Prostate gland (tissue), 2 donors: ENCODE measurements at regions not wholly inside any gene's neighbourhood (a gene's known extent, or its start where the extent isn't known, plus 50 kb on each side); places are given as distances from the start of the nearest gene placed in this dataset.

ENCODE experiments used
- CTCF ChIP-seq, 4 experiments: fragments of 200-600 bp in 2 of 4; fragments of 450-650 bp in 2 of 4; sonication (generic) in 2 of 4; IDR thresholded peaks; 1 replicate in 3 of 4; 2 replicates in 1 of 4; pipeline ENCODE4 v1.5.1; 2016 to 2019; ENCODE audit warnings: antibody characterized with exemption in 4 of 4, mild to moderate bottlenecking in 2 of 4, moderate library complexity in 2 of 4
- POLR2A ChIP-seq: fragments of 450-650 bp; IDR thresholded peaks from one replicate; pipeline ENCODE4 v1.6.1; 2016; ENCODE audit warnings: antibody characterized with exemption, mild to moderate bottlenecking

GRCh38 chr5:13328316-13328715 lies 616.2 kb downstream of the DNAH5 start:
- TF ChIP-seq CTCF (IDR thresholded peaks at IDR 0.05) = no peak
- TF ChIP-seq POLR2A = no peak
